ENCODE measurements at regions not wholly inside any gene's neighbourhood (a gene's known extent, or its start where the extent isn't known, plus 50 kb on each side); places are given as distances from the start of the nearest gene placed in this dataset.

DNA sequence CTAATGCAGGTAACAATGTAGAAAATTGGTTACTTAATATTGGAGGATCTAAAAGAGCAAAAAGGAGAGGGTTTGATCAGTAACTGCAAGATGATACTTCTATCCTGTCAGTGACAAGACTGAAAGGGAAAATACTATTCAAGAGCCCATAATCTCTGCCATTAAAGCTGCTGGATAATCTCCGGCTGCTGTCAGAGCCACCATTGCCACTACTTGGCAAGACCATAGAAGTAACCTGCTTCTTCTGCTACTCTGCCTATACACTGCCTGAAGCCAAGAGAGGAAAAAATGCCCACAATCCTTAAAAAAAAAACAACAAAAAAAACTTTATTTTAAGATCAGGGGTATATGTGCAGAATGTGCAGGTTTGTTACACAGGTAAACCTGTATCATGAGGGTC is 386.5 kb upstream of the ID4 start:
- no peak for DNase-seq

DNA sequence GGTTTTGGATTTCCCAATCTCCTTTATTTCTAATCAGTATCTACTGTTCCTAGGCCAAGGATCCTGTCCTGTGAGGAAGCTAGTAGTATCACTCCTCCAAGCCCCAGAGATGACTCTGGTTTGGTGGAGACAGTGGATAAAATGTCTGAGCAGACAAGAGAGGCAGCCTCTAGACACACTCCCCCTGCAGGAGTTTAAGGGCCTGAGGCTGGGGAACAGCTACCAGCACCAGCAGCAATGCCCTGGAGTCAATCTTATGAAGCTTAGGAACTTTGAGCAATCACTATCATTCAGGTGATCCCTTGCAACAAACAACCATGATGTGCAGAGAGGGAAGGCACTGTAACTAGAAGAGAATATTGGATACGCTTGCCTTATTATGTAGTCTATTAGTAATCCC is 384.7 kb upstream of the ID4 start:
- no peak for DNase-seq

DNA sequence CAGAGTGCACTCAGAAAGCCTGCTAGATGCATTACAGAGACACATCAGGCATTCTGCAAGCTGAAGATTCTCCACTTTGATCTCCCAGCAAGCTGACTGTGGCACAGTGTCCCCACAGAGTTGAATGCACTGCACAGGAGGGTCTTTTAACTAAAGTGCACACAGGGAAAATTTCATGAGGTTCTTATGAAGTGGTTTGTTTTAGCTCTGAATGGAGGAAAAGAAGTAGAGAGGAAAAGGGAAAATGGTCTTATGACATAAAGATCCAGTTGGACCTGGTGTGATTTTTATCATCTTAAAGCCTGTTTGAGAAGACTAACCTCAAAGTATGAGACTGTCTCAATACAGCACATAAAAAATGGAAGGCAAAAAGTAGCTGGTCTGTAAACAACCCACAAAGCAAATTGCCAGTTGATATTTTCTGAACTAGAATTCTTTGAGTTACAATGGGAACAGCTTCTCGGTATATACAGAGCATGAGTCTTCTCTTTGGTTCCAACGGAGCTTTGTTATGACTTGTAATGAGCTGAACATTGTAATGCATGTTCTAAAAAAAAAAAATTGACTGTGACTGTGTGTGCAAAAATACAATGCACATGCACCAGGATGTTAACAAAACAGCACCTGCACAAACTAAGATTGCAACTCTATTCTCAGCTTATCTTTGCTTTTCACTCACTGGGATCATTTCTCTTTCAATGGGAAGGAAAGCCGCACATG is 383.0 kb upstream of the ID4 start:
- no peak for DNase-seq

DNA sequence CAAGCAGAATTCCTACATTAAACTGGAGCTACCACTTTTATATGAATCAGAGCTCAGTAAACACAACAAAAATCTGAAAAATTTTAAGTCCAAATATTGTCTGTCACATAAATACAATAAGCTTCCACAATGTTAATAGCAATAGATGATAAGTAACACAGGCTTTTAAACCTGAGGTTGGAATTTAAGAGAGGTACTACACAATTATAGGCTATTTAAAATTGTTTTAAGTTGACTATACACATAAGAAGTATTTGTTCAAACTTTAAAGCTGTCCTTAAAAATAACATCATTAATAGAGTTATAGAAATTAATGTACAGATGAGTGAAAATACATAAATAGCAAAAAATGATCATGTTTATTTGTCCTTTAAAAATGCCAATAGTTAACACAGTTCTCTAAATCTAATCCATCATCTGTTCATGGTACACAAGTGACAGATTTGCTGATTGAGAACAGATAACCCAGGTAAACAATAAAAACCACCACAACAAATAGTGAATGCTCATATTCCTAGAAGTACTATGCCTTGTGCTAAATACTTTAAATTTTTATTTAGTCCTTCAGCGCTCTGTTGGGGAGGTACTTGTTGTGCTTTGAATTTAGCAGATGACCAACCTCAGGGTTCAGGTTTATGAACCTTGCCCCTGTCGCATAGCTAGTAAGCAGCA is 382.3 kb upstream of the ID4 start:
- no peak for DNase-seq

DNA sequence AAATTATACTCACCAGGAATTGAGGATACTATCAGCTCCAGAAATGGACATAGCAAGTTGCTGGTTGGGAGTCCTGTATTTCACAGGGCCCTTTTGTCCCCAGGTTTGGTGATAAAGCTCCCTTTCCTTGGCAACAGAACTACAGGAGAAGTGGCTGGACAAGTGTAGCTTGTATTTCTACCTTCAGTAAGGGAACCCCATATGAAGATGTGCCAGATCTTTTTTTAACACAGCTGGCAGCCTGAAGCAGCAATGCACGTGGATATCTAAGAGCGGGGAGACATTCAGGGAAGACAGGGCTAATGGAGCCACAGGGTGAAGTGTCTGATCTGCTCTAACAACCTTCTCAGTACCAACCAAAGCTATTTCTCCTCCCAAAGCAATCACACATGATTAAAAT is 373.9 kb upstream of the ID4 start:
- DNase-seq = no peak

DNA sequence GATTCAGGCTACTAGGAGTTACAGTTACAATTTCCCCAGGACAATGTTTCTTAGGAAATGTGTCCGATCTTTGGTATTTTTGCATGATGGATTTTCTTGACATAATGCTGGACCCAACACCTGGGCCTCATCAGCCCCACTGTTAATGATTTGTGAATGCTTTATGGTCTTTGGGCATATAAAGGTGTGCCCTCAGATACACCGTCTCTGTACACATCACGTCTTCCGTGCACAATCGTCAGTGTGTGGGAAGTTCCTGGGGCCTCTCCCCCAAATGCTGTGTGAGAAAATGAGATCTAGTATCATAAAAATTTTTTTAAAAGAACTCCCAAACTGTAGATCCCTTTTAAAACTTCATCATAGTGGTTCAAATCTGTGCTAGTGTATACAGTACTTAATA is 373.2 kb upstream of the ID4 start:
- DNase-seq = no peak

DNA sequence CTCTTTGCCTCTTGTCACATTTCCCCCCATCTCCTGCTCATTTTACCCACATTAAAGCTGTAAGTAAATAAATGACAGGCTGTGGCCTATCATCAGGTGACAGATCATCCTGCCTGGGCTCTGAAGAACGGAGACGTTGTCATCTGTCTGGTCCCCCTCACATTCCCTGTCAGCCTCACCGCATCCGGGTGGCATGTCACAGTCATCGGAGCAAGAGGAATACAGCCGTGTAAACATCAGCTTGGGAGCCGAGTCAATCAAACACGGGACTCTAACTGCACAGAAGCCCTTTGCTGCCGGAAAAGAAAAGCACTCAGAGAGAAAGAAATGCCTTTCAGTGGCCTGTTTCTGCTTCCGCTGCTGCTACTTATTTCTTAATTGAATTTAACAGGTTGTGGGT is 371.9 kb upstream of the ID4 start:
- peak in 2 of 51 donors; percentile 1 to 3 for DNase-seq

DNA sequence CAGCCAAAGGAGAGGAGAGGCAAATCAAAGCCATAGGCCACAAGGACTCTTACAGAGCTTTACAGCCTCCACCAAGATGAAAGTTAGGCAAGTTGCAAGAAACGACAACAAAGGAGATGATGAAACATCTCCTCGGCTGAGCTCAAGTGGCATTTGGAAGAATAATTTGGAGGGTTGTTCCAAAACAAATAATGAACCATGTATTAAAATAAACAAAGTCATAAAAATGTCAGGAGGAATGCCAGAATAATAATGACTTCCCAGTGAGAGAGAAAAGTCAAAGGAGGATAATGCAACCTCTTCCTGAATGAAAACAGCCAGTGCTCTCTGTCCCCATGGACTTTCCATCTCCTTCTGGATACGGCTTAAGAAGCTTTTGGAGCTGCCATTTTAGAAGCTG is 371.4 kb upstream of the ID4 start:
- no peak for DNase-seq

DNA sequence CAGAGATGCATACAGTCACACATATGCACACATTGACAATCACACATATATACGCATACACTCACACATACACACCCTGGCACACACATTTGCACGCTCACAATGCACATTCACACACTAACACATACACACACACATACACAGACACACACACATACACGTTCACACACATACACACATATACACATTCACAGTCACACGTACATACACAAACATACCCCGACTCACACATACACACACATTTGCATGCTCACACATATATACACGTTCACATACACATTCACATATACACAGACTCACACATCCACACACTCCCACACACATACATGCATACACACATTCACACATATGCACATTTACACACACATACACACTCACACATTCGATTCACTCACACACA is 366.8 kb upstream of the ID4 start:
- no peak for DNase-seq

DNA sequence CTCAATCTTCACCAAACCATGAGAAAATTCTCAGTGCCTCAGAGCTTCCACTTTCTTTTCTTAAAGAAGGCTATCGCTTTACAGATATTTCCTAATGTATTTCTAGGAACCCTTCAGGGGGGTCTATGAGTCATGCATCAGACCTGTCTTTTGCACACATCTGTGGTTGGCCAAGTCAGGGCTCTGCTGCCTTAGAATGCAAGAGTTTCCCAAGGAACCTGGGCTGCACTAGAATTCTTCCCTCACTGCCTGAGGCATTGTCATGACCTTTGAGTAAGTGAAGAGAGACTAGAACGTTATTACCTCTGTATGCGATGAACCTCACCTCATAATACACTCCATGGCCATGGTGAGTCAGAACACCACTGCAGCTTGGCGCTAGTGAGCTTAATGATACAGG is 365.0 kb upstream of the ID4 start:
- no peak for DNase-seq

DNA sequence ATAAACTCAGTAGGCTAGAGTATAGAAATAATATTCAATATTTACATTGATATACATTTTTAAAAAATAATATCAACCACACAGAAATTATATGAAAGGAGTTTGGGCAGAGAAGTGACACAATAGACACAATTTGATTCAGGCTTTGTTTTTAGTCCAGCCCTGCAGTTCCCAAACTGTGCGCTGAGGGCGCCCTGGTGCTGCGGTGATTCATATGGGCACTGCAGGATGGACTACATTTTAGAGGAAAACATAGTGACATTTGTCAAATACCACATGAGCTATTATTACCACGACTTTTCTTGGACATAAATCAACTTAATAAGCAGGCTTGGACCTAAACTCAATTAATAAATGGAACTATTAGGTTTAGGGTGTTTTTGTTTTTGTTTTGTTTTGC is 364.3 kb upstream of the ID4 start:
- DNase-seq = no peak

DNA sequence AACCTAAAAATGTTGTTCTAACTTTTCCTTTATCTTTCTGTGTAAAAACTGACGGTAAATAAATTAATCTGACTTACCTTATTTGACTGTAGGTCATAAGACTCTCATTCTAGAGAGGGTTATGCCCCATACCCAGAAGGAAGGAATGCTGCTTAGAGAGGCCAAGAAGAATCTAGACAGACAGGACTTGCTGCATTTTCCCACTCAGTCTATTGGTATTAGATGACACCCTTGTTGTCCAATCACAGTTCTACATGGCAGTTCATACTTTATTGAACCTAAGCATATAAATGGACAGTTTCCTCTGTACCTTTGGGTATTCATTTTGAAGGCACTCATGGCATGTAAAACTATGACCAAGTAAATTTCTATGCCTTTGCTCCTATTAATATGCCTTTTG is 359.6 kb upstream of the ID4 start:
- DNase-seq = no peak

DNA sequence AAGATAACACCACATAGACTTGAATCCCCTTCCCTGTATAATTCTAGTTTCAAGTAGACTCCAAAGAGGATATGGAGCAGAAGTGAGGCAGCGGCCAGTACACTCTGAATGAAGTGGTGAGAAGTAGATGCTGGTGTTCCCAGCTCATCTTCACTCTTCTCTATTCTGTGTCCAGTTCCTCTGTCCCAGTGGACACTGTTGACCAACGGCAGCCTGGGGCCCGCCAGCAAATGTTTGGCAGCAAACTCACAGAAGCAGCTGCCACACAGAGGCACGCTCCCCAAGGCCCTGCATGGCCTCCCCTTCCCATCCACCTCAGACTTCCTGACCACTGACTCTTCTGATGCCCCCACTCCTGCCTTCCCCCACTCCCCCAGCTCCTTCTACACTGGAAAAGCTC is 358.9 kb upstream of the ID4 start:
- DNase-seq = no peak

DNA sequence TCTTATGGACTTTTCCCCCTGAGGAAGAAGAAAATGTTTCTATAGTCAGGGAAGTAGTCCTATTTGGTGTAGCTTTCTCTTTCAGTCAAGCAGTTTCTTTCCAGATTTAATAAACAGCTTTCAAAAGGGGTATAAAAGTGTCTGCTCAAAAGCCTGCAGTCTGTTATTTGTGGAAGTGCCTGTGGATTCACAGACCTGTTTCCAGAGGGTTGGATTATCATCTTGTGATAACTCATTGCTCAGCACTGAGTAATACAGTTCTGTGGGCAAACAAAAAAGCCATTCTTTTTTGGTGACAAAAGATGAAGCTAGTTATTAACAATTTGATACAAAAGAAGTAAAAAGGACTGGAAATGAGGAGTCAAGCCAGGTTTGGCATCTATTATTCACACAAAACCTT is 358.2 kb upstream of the ID4 start:
- no peak for DNase-seq

DNA sequence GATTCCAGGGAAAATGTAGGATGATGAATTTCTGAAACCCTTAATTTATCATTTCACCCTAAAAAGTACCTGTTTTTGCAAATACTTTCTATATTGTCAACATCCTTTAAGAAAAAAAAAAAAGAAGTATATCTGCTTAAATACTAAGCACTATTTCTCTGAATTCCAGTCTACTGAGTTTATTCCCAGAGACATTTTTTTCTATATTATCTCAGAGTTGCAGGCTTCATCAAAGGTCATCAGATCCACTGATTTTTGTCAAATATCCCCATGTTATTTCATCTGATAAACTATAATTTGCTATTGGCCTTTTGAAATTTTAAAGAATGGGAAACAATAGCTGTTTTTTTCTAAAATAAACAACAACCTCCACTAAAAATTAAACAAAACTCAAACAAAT is 357.6 kb upstream of the ID4 start:
- no peak for DNase-seq

DNA sequence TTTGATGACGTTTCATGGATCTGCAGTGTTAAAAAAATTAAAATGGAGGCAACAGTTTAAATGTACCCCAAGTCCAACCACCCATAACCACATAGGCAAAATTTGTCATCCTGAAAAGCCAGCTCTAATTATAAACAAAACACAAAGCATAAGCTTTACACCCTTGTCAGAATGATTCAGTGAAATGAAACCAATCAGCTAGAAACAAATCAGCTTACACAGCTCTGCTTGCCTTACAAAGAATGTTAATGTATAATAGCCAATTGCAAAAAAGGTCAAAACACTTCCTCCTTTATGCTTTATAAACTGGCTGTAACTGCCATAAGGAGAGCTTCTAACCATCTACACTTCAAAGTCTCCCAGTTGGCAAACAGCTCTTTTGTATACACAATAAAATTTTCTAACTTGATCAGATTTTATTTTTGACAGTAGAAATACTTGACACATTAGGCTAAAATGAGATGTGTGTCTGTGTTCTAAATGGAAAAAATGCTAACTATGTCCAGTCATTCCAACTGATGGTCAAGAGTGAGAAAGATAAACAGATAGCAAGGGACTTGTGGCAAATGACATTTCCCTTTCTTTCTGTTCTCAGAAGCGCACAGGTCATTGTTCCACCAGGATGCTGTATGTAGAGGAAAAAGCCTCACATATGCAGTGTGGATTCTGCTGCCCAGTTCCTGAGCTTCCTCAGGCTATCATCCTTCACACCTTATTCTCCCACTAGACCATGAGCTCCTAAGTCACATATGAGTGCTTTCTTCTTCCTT is 344.3 kb upstream of the ID4 start:
- DNase-seq = no peak

DNA sequence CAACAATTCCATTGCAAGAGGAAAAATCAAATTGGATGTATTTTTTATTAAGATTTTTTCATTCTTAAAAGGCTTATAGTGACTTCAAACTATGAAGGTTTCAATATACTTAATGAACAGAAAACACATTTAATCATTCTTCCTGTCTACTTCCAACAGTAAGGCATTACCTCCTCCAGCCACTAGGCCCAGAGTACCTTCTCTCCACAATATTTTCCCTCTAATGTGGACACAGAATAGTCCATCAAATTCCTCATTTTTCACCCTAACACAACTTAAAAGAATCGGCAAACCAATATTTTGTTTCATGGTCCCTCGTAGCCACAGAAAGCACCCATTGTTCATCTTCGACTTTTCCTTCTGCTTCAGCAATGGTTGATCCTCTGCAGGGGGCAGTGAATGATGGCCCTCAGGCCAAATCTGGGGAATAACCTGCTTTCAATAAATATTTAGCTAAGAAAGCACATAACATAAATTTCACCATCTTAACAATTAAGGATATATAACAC is 335.4 kb upstream of the ID4 start:
- DNase-seq = no peak

DNA sequence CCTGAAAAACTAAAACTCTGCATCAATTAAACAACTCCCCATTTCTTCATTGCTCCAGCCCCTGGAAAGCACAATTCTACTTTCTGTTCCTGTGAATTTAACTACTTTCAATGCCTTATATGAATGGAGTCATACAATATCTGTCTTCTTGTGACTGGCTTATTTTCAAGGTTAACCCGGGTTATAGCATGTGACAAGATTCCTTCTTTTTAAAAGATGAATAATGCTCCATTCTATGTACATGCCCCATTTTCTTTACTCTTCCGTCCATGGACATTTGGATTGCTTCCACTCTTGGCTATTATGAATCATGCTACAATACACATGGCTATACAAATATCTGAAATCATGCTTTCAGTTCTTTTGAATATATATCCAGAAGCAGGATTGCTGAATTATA is 334.9 kb upstream of the ID4 start:
- DNase-seq = no peak

DNA sequence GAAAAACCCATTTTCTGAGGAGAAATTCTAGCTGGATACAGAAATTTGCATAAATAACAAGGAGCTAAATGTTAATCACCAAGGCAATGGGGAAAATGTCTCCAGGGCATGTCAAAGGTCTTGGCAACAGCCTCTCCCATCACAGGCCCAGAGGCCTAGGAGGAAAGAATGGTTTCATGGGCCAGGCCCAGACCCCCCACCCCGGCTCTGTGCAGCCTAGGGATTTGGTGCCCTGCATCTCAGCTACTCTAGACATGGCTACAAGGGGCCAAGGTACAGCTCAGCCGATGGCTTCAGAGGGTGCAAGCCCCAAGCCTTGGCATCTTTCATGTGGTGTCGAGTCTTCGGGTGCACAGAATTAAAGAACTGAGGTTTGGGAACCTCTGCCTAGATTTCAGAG is 321.2 kb upstream of the ID4 start:
- DNase-seq = no peak

DNA sequence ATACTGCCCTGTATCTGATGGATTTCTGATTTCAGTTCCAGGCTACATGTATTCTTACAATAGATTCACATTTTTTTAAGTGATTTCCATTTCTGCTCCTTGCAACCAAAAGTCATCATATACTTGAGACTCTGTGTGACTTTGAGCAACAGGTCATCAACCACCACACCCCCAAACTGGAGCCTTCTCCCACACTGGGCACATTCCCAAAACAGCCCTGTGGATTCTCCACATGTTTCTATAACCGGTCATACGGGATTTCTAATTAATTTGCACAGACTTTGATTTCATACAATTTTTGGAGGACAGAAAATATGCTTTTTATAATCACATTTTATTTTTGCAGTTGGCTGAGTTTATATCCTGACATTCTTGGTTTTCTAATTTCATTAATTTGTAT is 317.2 kb upstream of the ID4 start:
- DNase-seq = no peak

DNA sequence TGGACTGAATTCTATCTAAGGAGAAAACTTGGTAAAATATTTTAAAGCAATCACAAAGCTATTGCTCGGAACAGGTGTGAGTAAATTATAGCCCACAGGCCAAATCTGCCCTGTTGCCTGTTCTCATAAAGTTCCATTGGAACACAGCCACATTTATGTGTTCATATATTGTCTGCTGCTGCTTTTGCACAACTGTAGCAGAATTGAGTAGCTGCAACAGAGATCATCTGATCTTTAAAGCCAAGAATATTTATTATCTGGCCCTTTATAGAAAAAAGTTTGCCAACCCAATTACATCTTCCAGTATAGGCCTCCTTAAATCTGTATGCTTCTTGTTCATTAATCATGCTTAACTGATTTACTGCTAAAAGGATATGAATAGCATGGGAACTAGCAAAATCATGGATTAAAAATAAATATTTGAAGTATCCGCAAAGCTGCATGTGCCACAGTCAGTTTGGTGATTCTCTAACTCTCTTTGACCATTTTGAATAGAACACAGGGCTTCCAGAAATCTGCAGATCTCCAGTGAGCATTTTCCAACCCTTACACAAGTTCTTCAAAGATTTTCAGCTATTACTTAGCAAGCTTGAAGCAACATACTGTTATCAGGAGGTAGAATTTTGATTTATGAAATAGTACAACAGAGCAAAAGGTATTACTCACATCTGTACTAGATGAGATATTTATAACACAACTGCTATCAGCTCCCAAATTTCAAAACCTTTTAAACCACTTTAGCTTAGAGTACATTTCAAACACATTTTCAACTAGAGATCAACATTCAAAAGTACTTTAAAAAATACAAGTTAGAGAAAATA is 312.6 kb upstream of the ID4 start:
- DNase-seq = no peak

DNA sequence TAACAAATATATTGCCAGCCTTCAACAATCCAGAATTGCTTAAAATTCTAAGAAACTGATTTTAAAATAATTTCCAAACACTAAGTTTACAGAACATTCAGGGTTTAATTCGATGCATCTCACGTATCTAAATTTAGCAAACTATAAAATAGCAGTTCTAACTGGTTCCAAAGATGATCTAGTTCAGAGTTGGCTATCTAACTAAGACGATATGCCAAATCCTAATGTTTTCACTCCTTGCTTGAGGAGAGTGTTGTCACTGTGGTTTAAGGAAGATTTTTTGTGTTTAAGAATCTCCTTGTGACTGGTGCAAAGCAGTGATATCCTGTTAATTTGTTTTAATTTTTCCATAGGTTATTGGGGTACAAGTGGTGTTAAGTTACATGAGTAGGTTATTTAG is 311.5 kb upstream of the ID4 start:
- no peak for DNase-seq
